SK-N-SH (cell line): ENCODE measurements at regions not wholly inside any gene's neighbourhood (a gene's known extent, or its start where the extent isn't known, plus 50 kb on each side); places are given as distances from the start of the nearest gene placed in this dataset.

Source experiments
- CTCF ChIA-PET: fragments of 300-600, 350-600 bp; formaldehyde crosslinking; extraction: SDS; loops from one replicate; lab custom pipeline; 2021; lab: Yijun Ruan, JAX
- POLR2A ChIA-PET: fragments of 350-600 bp; sonication (Branson Sonifier 250); formaldehyde crosslinking; extraction: SDS; loops from one replicate; lab custom pipeline; 2020; ENCODE audit warnings: antibody characterized with exemption, inconsistent platforms; lab: Yijun Ruan, JAX
- DNase-seq: peaks from one replicate; pipeline ENCODE4 v3.0.0; 2012
- H2AFZ ChIP-seq: fragments of 200-600 bp; sonication (generic); 2 replicates; pipeline ENCODE4 v1.8.1; 2016; ENCODE audit warnings: antibody characterized with exemption, mild to moderate bottlenecking, low read depth
- H3F3A ChIP-seq: fragments of 200-600 bp; sonication (generic); replicated peaks from 2 replicates; pipeline ENCODE3; 2016; ENCODE audit warnings: antibody characterized with exemption, mild to moderate bottlenecking; ENCODE audit not compliant: insufficient read depth
- H3K27ac ChIP-seq, 2 experiments: fragments of 200-500 bp in 1 of 2; fragments of 200-600 bp in 1 of 2; sonication (Bioruptor generic) in 1 of 2; sonication (generic), shearing (Covaris generic) in 1 of 2; 2 replicates each; pipeline versions ENCODE4 v1.5.1 to v1.6.1; 2014 to 2016; ENCODE audit warnings: low read depth in 2 of 2, inconsistent platforms in 1 of 2, low read length in 1 of 2, mild to moderate bottlenecking in 1 of 2, mixed read lengths in 1 of 2
- H3K27me3 ChIP-seq: fragments of 200-600 bp; sonication (generic), shearing (Covaris generic); 2 replicates; pipeline ENCODE4 v1.6.1; 2016; ENCODE audit warnings: mixed run types; ENCODE audit not compliant: insufficient read depth
- H3K36me3 ChIP-seq, 2 experiments: fragments of 200-500 bp in 1 of 2; fragments of 200-600 bp in 1 of 2; sonication (Bioruptor generic) in 1 of 2; sonication (generic) in 1 of 2; replicated peaks in 1 of 2; 2 replicates each; pipeline versions ENCODE3 to v1.5.1; 2014 to 2016; ENCODE audit warnings: low read length in 1 of 2, mild to moderate bottlenecking in 1 of 2; ENCODE audit not compliant: insufficient read depth in 2 of 2, control insufficient read depth in 1 of 2
- H3K4me1 ChIP-seq, 2 experiments: fragments of 200-500 bp in 1 of 2; fragments of 200-600 bp in 1 of 2; sonication (Bioruptor generic) in 1 of 2; sonication (generic), shearing (Covaris generic) in 1 of 2; 2 replicates each; pipeline versions ENCODE4 v1.5.1 to v1.6.1; 2014 to 2016; ENCODE audit warnings: low read depth in 1 of 2, low read length in 1 of 2, mixed run types in 1 of 2; ENCODE audit not compliant: insufficient read depth in 2 of 2, control insufficient read depth in 1 of 2
- H3K4me2 ChIP-seq: fragments of 200-600 bp; sonication (generic), shearing (Covaris generic); 2 replicates; pipeline ENCODE4 v1.6.1; 2017; ENCODE audit warnings: mixed run types
- H3K4me3 ChIP-seq, 2 experiments: fragments of 200-500 bp in 1 of 2; fragments of 200-600 bp in 1 of 2; sonication (Bioruptor generic) in 1 of 2; sonication (generic), shearing (Covaris generic) in 1 of 2; 2 replicates each; pipeline versions ENCODE4 v1.5.1 to v1.8.1; 2014 to 2016; ENCODE audit warnings: low read depth in 2 of 2, inconsistent platforms in 1 of 2, low read length in 1 of 2, mild to moderate bottlenecking in 1 of 2, mixed read lengths in 1 of 2, moderate library complexity in 1 of 2
- H3K79me2 ChIP-seq: fragments of 200-600 bp; sonication (generic); 2 replicates; pipeline ENCODE4 v1.8.1; 2017; ENCODE audit warnings: mild to moderate bottlenecking; ENCODE audit not compliant: insufficient read depth
- H3K9ac ChIP-seq: fragments of 200-600 bp; sonication (generic); 2 replicates; pipeline ENCODE4 v1.6.1; 2017; ENCODE audit warnings: mixed run types
- H3K9me2 ChIP-seq: fragments of 200-600 bp; sonication (generic); 2 replicates; pipeline ENCODE4 v1.6.1; 2017; ENCODE audit warnings: mixed run types
- H3K9me3 ChIP-seq: fragments of 200-600 bp; sonication (generic); 2 replicates; pipeline ENCODE4 v1.6.1; 2017; ENCODE audit warnings: mixed run types, mild to moderate bottlenecking, moderate library complexity
- H4K20me1 ChIP-seq: fragments of 200-600 bp; sonication (generic); 2 replicates; pipeline ENCODE4 v1.6.1; 2017; ENCODE audit warnings: mild to moderate bottlenecking, mixed run types; ENCODE audit not compliant: insufficient read depth
- ELF1 ChIP-seq: IDR thresholded peaks from 2 replicates; pipeline ENCODE4 v1.4.0; 2012
- EP300 ChIP-seq, 2 experiments: IDR thresholded peaks; 2 replicates each; pipeline versions ENCODE4 v1.4.0 to v1.6.1; 2012; ENCODE audit warnings: borderline replicate concordance in 1 of 2, low read depth in 1 of 2, low read length in 1 of 2
- EZH2phosphoT487 ChIP-seq: fragments of 200-600 bp; sonication (generic); IDR thresholded peaks from 2 replicates; pipeline ENCODE4 v1.6.1; 2017; ENCODE audit warnings: low read depth, mixed run types, mild to moderate bottlenecking, antibody characterized with exemption, moderate library complexity, borderline replicate concordance
- FOXJ3 ChIP-seq: sonication (generic); formaldehyde crosslinking; IDR thresholded peaks from 2 replicates; pipeline ENCODE4 v1.5.1; 2020; ENCODE audit warnings: mild to moderate bottlenecking, missing genetic modification reagents
- GATA2 ChIP-seq: sonication (generic); formaldehyde crosslinking; IDR thresholded peaks from 2 replicates; pipeline ENCODE4 v1.5.0; 2020; ENCODE audit warnings: mild to moderate bottlenecking, missing genetic modification reagents
- JUND ChIP-seq: IDR thresholded peaks from 2 replicates; pipeline ENCODE4 v1.4.0; 2012
- NFIC ChIP-seq: IDR thresholded peaks from 2 replicates; pipeline ENCODE4 v1.4.0; 2012; ENCODE audit warnings: borderline replicate concordance
- RAD21 ChIP-seq: IDR thresholded peaks from 2 replicates; pipeline ENCODE4 v1.6.1; 2012; ENCODE audit warnings: mild to moderate bottlenecking, low read length
- SIN3A ChIP-seq: IDR thresholded peaks from 2 replicates; pipeline ENCODE4 v1.6.1; 2012; ENCODE audit warnings: low read depth, mild to moderate bottlenecking, low read length, moderate library complexity, borderline replicate concordance
- YY1 ChIP-seq: IDR thresholded peaks from 2 replicates; pipeline ENCODE4 v1.4.0; 2012; ENCODE audit warnings: low read depth, mild to moderate bottlenecking
- WGBS: methylation state at CpG from one replicate; pipeline ENCODE4 v1.1.6; 2017; ENCODE audit warnings: low lambda C conversion rate; 5-methylcytosine and 5-hydroxymethylcytosine counted together
- TF ChIP-seq, protein P1 (sequence below): fragments of 150-350 bp; IDR thresholded peaks from 2 replicates; pipeline ENCODE4 v1.6.1; 2017; ENCODE audit warnings: antibody characterized with exemption, low read length, low read depth, borderline replicate concordance
- TF ChIP-seq, protein P2 (sequence below): fragments of 200-600 bp; sonication (generic); IDR thresholded peaks from 2 replicates; pipeline ENCODE4 v1.6.1; 2017; ENCODE audit warnings: antibody characterized with exemption, mild to moderate bottlenecking, moderate library complexity
- TF ChIP-seq, protein P3 (sequence below): IDR thresholded peaks from 2 replicates; pipeline ENCODE4; 2012
- TF ChIP-seq, protein P4 (sequence below): IDR thresholded peaks from 2 replicates; pipeline ENCODE4 v1.4.0; 2012; ENCODE audit warnings: low read depth, borderline replicate concordance

- H3K4me1 ChIP-seq, result peaks cover 0 to under 1% of the 10 kb centered on the region in 2 experiments; a peak in 1 of 4 replicates
- POLR2A ChIA-PET, result no interaction called here
- no peaks in the 10 kb centered on the region for H3K9me2 ChIP-seq
- no peaks in the 10 kb centered on the region for H3K9me3 ChIP-seq
- H4K20me1 ChIP-seq, result no peaks in the 10 kb centered on the region
- H3K79me2 ChIP-seq, result no peaks in the 10 kb centered on the region
- TF ChIP-seq, protein P1, sequence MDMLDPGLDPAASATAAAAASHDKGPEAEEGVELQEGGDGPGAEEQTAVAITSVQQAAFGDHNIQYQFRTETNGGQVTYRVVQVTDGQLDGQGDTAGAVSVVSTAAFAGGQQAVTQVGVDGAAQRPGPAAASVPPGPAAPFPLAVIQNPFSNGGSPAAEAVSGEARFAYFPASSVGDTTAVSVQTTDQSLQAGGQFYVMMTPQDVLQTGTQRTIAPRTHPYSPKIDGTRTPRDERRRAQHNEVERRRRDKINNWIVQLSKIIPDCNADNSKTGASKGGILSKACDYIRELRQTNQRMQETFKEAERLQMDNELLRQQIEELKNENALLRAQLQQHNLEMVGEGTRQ, result no peak
- TF ChIP-seq FOXJ3 (CRISPR knock-in tag) (no peak), JUND (no peak), NFIC (no peak), GATA2 (CRISPR knock-in tag) (no peak), YY1 (no peak), EZH2phosphoT487 (no peak), SIN3A (no peak), ELF1 (no peak), RAD21 (no peak)
- TF ChIP-seq, protein P2, sequence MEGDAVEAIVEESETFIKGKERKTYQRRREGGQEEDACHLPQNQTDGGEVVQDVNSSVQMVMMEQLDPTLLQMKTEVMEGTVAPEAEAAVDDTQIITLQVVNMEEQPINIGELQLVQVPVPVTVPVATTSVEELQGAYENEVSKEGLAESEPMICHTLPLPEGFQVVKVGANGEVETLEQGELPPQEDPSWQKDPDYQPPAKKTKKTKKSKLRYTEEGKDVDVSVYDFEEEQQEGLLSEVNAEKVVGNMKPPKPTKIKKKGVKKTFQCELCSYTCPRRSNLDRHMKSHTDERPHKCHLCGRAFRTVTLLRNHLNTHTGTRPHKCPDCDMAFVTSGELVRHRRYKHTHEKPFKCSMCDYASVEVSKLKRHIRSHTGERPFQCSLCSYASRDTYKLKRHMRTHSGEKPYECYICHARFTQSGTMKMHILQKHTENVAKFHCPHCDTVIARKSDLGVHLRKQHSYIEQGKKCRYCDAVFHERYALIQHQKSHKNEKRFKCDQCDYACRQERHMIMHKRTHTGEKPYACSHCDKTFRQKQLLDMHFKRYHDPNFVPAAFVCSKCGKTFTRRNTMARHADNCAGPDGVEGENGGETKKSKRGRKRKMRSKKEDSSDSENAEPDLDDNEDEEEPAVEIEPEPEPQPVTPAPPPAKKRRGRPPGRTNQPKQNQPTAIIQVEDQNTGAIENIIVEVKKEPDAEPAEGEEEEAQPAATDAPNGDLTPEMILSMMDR, result no peak
- TF ChIP-seq, protein P3, sequence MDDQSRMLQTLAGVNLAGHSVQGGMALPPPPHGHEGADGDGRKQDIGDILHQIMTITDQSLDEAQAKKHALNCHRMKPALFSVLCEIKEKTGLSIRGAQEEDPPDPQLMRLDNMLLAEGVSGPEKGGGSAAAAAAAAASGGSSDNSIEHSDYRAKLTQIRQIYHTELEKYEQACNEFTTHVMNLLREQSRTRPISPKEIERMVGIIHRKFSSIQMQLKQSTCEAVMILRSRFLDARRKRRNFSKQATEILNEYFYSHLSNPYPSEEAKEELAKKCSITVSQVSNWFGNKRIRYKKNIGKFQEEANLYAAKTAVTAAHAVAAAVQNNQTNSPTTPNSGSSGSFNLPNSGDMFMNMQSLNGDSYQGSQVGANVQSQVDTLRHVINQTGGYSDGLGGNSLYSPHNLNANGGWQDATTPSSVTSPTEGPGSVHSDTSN, result no peak
- TF ChIP-seq, all 33 proteins: peak for 0
- H3K4me2 ChIP-seq, result no peak overlapping the region
- CTCF ChIA-PET, result interaction anchor here (0.7 to 1.3 kb wide), 2 partner anchors 12 to 144 kb away, joined by 3 read pairs; no protein-coding TSS in a partner anchor
- no peak overlapping the region for H2AFZ ChIP-seq
- no peak overlapping the region for H3K4me3 ChIP-seq
- 26% methylated on average over 3 of the region's 3 CpGs for WGBS
- H3K9ac ChIP-seq, result no peak overlapping the region
- no peaks in the 10 kb centered on the region for H3F3A ChIP-seq
- no peak overlapping the region for H3K27ac ChIP-seq
- no peaks in the 10 kb centered on the region for H3K27me3 ChIP-seq
- no peak for DNase-seq
- H3K36me3 ChIP-seq, result no peaks in the 10 kb centered on the region
Measured at GRCh38 chr1:5370311-5370710, 621.9 kb downstream of the NPHP4 start.

- H3K27me3 ChIP-seq, result no peaks in the 10 kb centered on the region
- H2AFZ ChIP-seq, result no peak overlapping the region
- TF ChIP-seq SIN3A (no peak), EP300 (IDR thresholded peaks at IDR 0.05; ENCODE audit: borderline replicate concordance in 1 of 2, low read depth in 1 of 2, low read length in 1 of 2) (no peak)
- TF ChIP-seq, protein P4, sequence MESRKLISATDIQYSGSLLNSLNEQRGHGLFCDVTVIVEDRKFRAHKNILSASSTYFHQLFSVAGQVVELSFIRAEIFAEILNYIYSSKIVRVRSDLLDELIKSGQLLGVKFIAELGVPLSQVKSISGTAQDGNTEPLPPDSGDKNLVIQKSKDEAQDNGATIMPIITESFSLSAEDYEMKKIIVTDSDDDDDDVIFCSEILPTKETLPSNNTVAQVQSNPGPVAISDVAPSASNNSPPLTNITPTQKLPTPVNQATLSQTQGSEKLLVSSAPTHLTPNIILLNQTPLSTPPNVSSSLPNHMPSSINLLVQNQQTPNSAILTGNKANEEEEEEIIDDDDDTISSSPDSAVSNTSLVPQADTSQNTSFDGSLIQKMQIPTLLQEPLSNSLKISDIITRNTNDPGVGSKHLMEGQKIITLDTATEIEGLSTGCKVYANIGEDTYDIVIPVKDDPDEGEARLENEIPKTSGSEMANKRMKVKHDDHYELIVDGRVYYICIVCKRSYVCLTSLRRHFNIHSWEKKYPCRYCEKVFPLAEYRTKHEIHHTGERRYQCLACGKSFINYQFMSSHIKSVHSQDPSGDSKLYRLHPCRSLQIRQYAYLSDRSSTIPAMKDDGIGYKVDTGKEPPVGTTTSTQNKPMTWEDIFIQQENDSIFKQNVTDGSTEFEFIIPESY, result no peak
- TF ChIP-seq, all 33 proteins: peak for 0
- POLR2A ChIA-PET, result no interaction called here
- WGBS, result 44% methylated on average over 1 of the region's 1 CpG
- no peaks in the 10 kb centered on the region for H3F3A ChIP-seq
- H3K36me3 ChIP-seq, result no peaks in the 10 kb centered on the region
- H3K9ac ChIP-seq, result no peak overlapping the region
- no peak for DNase-seq
- CTCF ChIA-PET, result interaction anchor here (0.7 kb wide), 1 partner anchor 10 kb away, joined by 3 read pairs; no protein-coding TSS in a partner anchor
- no peak overlapping the region for H3K27ac ChIP-seq
- H3K79me2 ChIP-seq, result no peaks in the 10 kb centered on the region
- no peaks in the 10 kb centered on the region for H3K9me3 ChIP-seq
- no peaks in the 10 kb centered on the region for H3K9me2 ChIP-seq
- H3K4me2 ChIP-seq, result no peak overlapping the region
- no peaks in the 10 kb centered on the region for H4K20me1 ChIP-seq
- H3K4me3 ChIP-seq, result no peak overlapping the region
- no peaks in the 10 kb centered on the region; a peak in 1 of 4 replicates for H3K4me1 ChIP-seq
Measured at GRCh38 chr1:5369223-5369622, 623.0 kb downstream of the NPHP4 start.
